NB4 (cell line): ENCODE measurements at regions not wholly inside any gene's neighbourhood (a gene's known extent, or its start where the extent isn't known, plus 50 kb on each side); places are given as distances from the start of the nearest gene placed in this dataset.

ENCODE experiments used
- TF ChIP-seq, protein P1 (sequence below): IDR thresholded peaks from 2 replicates; pipeline ENCODE4 v1.6.1; 2011; ENCODE audit warnings: low read depth, low read length
- TF ChIP-seq, protein P2 (sequence below): IDR thresholded peaks from one replicate; pipeline ENCODE4 v1.5.1; 2012; ENCODE audit warnings: low read depth, low read length

DNA sequence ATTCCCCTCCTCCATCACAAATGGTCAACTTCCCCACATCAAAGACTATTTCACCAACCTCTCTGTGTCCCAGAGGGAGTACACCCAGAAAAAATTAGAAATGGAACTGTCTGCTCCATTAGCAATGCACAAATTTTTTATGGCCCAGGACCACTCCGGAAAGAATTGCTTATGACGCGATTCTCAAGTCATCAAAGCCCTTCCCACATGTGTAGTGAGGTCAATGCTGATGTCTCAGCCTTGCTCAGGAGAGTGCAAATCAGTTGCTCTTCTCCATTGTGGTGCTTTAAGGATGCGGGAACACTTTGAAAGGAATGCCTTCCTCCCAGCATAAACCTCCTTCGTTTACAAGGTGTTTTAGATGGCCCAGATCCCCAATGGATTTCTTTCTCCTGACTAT is 518.3 kb downstream of the PPARGC1A start:
- TF ChIP-seq, protein P1, sequence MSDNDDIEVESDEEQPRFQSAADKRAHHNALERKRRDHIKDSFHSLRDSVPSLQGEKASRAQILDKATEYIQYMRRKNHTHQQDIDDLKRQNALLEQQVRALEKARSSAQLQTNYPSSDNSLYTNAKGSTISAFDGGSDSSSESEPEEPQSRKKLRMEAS = no peak
- TF ChIP-seq, protein P2, sequence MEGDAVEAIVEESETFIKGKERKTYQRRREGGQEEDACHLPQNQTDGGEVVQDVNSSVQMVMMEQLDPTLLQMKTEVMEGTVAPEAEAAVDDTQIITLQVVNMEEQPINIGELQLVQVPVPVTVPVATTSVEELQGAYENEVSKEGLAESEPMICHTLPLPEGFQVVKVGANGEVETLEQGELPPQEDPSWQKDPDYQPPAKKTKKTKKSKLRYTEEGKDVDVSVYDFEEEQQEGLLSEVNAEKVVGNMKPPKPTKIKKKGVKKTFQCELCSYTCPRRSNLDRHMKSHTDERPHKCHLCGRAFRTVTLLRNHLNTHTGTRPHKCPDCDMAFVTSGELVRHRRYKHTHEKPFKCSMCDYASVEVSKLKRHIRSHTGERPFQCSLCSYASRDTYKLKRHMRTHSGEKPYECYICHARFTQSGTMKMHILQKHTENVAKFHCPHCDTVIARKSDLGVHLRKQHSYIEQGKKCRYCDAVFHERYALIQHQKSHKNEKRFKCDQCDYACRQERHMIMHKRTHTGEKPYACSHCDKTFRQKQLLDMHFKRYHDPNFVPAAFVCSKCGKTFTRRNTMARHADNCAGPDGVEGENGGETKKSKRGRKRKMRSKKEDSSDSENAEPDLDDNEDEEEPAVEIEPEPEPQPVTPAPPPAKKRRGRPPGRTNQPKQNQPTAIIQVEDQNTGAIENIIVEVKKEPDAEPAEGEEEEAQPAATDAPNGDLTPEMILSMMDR = no peak
